Activated T-helper 17 cell treated with anti-CD3 and anti-CD28 coated beads, Interleukin-2, amount 50 U/mL, for 72 hours (primary cell): ENCODE measurements at regions not wholly inside any gene's neighbourhood (a gene's known extent, or its start where the extent isn't known, plus 50 kb on each side); places are given as distances from the start of the nearest gene placed in this dataset.
"Not testable (repeated sequence)": the region's sequence is repeated elsewhere in the genome, so short reads cannot be mapped to it uniquely, and the experiment has no call there.

ENCODE experiments used
- ATAC-seq: fragments of 150-1000 bp; cut with Tn5 transposase; replicated peaks from 2 replicates; pipeline ENCODE4 v1.10.0; 2021; ENCODE audit warnings: mild to moderate bottlenecking, moderate library complexity
- H3K27ac Mint-ChIP-seq: one replicate; pipeline ENCODE4 v1.8.0; 2022; ENCODE audit warnings: mixed read lengths
- H3K27me3 Mint-ChIP-seq: one replicate; pipeline ENCODE4 v1.8.0; 2022; ENCODE audit warnings: mixed read lengths
- H3K36me3 Mint-ChIP-seq: one replicate; pipeline ENCODE4 v1.8.0; 2022; ENCODE audit warnings: low read depth, mild to moderate bottlenecking, mixed read lengths
- H3K4me1 Mint-ChIP-seq: one replicate; pipeline ENCODE4 v1.8.0; 2022; ENCODE audit warnings: mixed read lengths
- H3K4me3 Mint-ChIP-seq: one replicate; pipeline ENCODE4 v1.8.0; 2022; ENCODE audit warnings: mild to moderate bottlenecking, mixed read lengths
- H3K9me3 Mint-ChIP-seq: one replicate; pipeline ENCODE4 v1.8.0; 2022; ENCODE audit warnings: mixed read lengths

- H3K4me3 Mint-ChIP-seq, result no peak overlapping the region
- H3K9me3 Mint-ChIP-seq, result peaks cover 11% of the 10 kb centered on the region
- H3K36me3 Mint-ChIP-seq, result no peaks in the 10 kb centered on the region
- peaks cover 12% of the 10 kb centered on the region for H3K27me3 Mint-ChIP-seq
- no peak overlapping the region for H3K27ac Mint-ChIP-seq
- no peak for ATAC-seq
- H3K4me1 Mint-ChIP-seq, result no peaks in the 10 kb centered on the region
These were observed 87.2 kb downstream of the CAPZA3 start for GRCh38 chr12:18825138-18825537.

- Mint-ChIP-seq H3K36me3 (no peaks in the 10 kb centered on the region), H3K9me3 (peaks cover 14% of the 10 kb centered on the region), H3K27me3 (peaks cover 12% of the 10 kb centered on the region), H3K4me1 (no peaks in the 10 kb centered on the region), H3K4me3 (no peak overlapping the region), H3K27ac (no peak overlapping the region)
- ATAC-seq, result no peak
These were observed 90.0 kb downstream of the CAPZA3 start for GRCh38 chr12:18827913-18828312.

- no peak for ATAC-seq
- no peak overlapping the region for H3K27ac Mint-ChIP-seq
- H3K4me1 Mint-ChIP-seq, result no peaks in the 10 kb centered on the region
- H3K27me3 Mint-ChIP-seq, result peaks cover 12% of the 10 kb centered on the region
- H3K36me3 Mint-ChIP-seq, result no peaks in the 10 kb centered on the region
- no peak overlapping the region for H3K4me3 Mint-ChIP-seq
- H3K9me3 Mint-ChIP-seq, result peaks cover 14% of the 10 kb centered on the region
These were observed 90.6 kb downstream of the CAPZA3 start for GRCh38 chr12:18828483-18828882.

- Mint-ChIP-seq H3K36me3 (no peaks in the 10 kb centered on the region), H3K27ac (no peak overlapping the region), H3K9me3 (peaks cover 14% of the 10 kb centered on the region), H3K4me1 (no peaks in the 10 kb centered on the region), H3K4me3 (no peak overlapping the region), H3K27me3 (peaks cover 12% of the 10 kb centered on the region)
- no peak for ATAC-seq
These were observed 91.1 kb downstream of the CAPZA3 start for GRCh38 chr12:18828987-18829386.

- not testable (repeated sequence) for H3K27ac Mint-ChIP-seq, H3K4me3 Mint-ChIP-seq, H3K4me1 Mint-ChIP-seq, H3K36me3 Mint-ChIP-seq, ATAC-seq
- Mint-ChIP-seq H3K27me3 (peaks cover 12% of the 10 kb centered on the region), H3K9me3 (peaks cover 14% of the 10 kb centered on the region)
These were observed 95.0 kb downstream of the CAPZA3 start for GRCh38 chr12:18832932-18833331.

- H3K4me1 Mint-ChIP-seq, result no peaks in the 10 kb centered on the region
- H3K4me3 Mint-ChIP-seq, result no peak overlapping the region
- H3K9me3 Mint-ChIP-seq, result peaks cover 3% of the 10 kb centered on the region
- H3K36me3 Mint-ChIP-seq, result no peaks in the 10 kb centered on the region
- no peak for ATAC-seq
- H3K27me3 Mint-ChIP-seq, result peaks cover 3% of the 10 kb centered on the region
- H3K27ac Mint-ChIP-seq, result no peak overlapping the region
These were observed 99.1 kb downstream of the CAPZA3 start for GRCh38 chr12:18837025-18837424.

- H3K9me3 Mint-ChIP-seq, result peaks cover 6% of the 10 kb centered on the region
- H3K27ac Mint-ChIP-seq, result no peak overlapping the region
- no peak for ATAC-seq
- H3K27me3 Mint-ChIP-seq, result peaks cover 6% of the 10 kb centered on the region
- no peaks in the 10 kb centered on the region for H3K36me3 Mint-ChIP-seq
- H3K4me3 Mint-ChIP-seq, result no peak overlapping the region
- no peaks in the 10 kb centered on the region for H3K4me1 Mint-ChIP-seq
These were observed 99.6 kb downstream of the CAPZA3 start for GRCh38 chr12:18837505-18837904.

GRCh38 chr12:18840997-18841396 is 103.1 kb downstream of the CAPZA3 start:
- not testable (repeated sequence) for ATAC-seq, H3K36me3 Mint-ChIP-seq, H3K4me3 Mint-ChIP-seq, H3K27ac Mint-ChIP-seq, H3K4me1 Mint-ChIP-seq
- H3K9me3 Mint-ChIP-seq, result peaks cover 11% of the 10 kb centered on the region
- peaks cover 17% of the 10 kb centered on the region for H3K27me3 Mint-ChIP-seq

- no peaks in the 10 kb centered on the region for H3K4me1 Mint-ChIP-seq
- peak; percentile 51 for ATAC-seq
These were observed 111.2 kb downstream of the CAPZA3 start for GRCh38 chr12:18849080-18849479.

GRCh38 chr12:18849761-18850160 is 111.8 kb downstream of the CAPZA3 start:
- H3K36me3 Mint-ChIP-seq, result no peaks in the 10 kb centered on the region

More at GRCh38 chr12:18849080-18849479, 111.2 kb downstream of the CAPZA3 start:
- Mint-ChIP-seq H3K4me3 (no peak overlapping the region), H3K9me3 (peaks cover 1% of the 10 kb centered on the region), H3K36me3 (no peaks in the 10 kb centered on the region), H3K27ac (no peak overlapping the region), H3K27me3 (peaks cover 20% of the 10 kb centered on the region)

GRCh38 chr12:18850752-18851151 is 112.8 kb downstream of the CAPZA3 start:
- peaks cover 15% of the 10 kb centered on the region for H3K27me3 Mint-ChIP-seq
- no peaks in the 10 kb centered on the region for H3K36me3 Mint-ChIP-seq
- H3K27ac Mint-ChIP-seq, result no peak overlapping the region
- no peak overlapping the region for H3K4me3 Mint-ChIP-seq
- no peaks in the 10 kb centered on the region for H3K4me1 Mint-ChIP-seq
- ATAC-seq, result no peak
- H3K9me3 Mint-ChIP-seq, result no peaks in the 10 kb centered on the region

More at GRCh38 chr12:18849761-18850160, 111.8 kb downstream of the CAPZA3 start:
- Mint-ChIP-seq H3K9me3 (no peaks in the 10 kb centered on the region), H3K4me3 (no peak overlapping the region), H3K27ac (no peak overlapping the region), H3K27me3 (peaks cover 19% of the 10 kb centered on the region), H3K4me1 (no peaks in the 10 kb centered on the region)
- ATAC-seq, result no peak

- Mint-ChIP-seq H3K36me3 (no peaks in the 10 kb centered on the region), H3K27ac (no peak overlapping the region), H3K4me3 (no peak overlapping the region), H3K9me3 (no peaks in the 10 kb centered on the region), H3K27me3 (peaks cover 14% of the 10 kb centered on the region), H3K4me1 (no peaks in the 10 kb centered on the region)
- ATAC-seq, result no peak
These were observed 113.4 kb downstream of the CAPZA3 start for GRCh38 chr12:18851271-18851670.

GRCh38 chr12:18853570-18854366 is 115.8 kb downstream of the CAPZA3 start:
- no peak for ATAC-seq
- Mint-ChIP-seq H3K27ac (no peak overlapping the region), H3K4me1 (no peaks in the 10 kb centered on the region), H3K4me3 (no peak overlapping the region), H3K27me3 (peaks cover 9% of the 10 kb centered on the region), H3K9me3 (no peaks in the 10 kb centered on the region), H3K36me3 (no peaks in the 10 kb centered on the region)

- Mint-ChIP-seq H3K4me1 (no peaks in the 10 kb centered on the region), H3K36me3 (no peaks in the 10 kb centered on the region), H3K4me3 (no peak overlapping the region), H3K27ac (no peak overlapping the region), H3K27me3 (peaks cover 5% of the 10 kb centered on the region), H3K9me3 (no peaks in the 10 kb centered on the region)
- ATAC-seq, result no peak
These were observed 119.7 kb downstream of the CAPZA3 start for GRCh38 chr12:18857656-18858055.

GRCh38 chr12:18859400-18859799 is 121.5 kb downstream of the CAPZA3 start:
- ATAC-seq, result no peak
- H3K9me3 Mint-ChIP-seq, result no peaks in the 10 kb centered on the region
- H3K4me3 Mint-ChIP-seq, result no peak overlapping the region
- no peaks in the 10 kb centered on the region for H3K36me3 Mint-ChIP-seq
- peaks cover 5% of the 10 kb centered on the region for H3K27me3 Mint-ChIP-seq
- no peak overlapping the region for H3K27ac Mint-ChIP-seq
- H3K4me1 Mint-ChIP-seq, result no peaks in the 10 kb centered on the region
